GM23338 (cell line): ENCODE measurements at regions not wholly inside any gene's neighbourhood (a gene's known extent, or its start where the extent isn't known, plus 50 kb on each side); places are given as distances from the start of the nearest gene placed in this dataset.

Experiments used
- ATAC-seq: fragments of 200-7000 bp; cut with Tn5 transposase; 3 replicates; pipeline ENCODE4 v1.9.1; 2020
- DNase-seq: peaks from one replicate; pipeline ENCODE4 v3.0.0-alpha.2; 2015; ENCODE audit warnings: low spot score
- H2AFZ ChIP-seq: fragments of 200-600 bp; sonication (generic); 2 replicates; pipeline ENCODE4 v1.8.0; 2016; ENCODE audit warnings: antibody characterized with exemption, mild to moderate bottlenecking, moderate library complexity
- H3F3A ChIP-seq: fragments of 200-600 bp; sonication (generic); replicated peaks from 2 replicates; pipeline ENCODE4 v1.8.0; 2017; ENCODE audit warnings: antibody characterized with exemption, mixed run types, low read depth
- H3K27ac ChIP-seq: fragments of 200-600 bp; sonication (generic); 2 replicates; pipeline ENCODE4 v1.6.1; 2016; ENCODE audit warnings: low read depth
- H3K27me3 ChIP-seq: fragments of 200-600 bp; sonication (generic); 2 replicates; pipeline ENCODE4 v1.8.0; 2016; ENCODE audit warnings: mild to moderate bottlenecking, mixed run types, moderate library complexity; ENCODE audit not compliant: insufficient read depth
- H3K36me3 ChIP-seq: fragments of 200-600 bp; sonication (generic); 2 replicates; pipeline ENCODE4 v1.8.0; 2016; ENCODE audit warnings: mild to moderate bottlenecking; ENCODE audit not compliant: insufficient read depth
- H3K4me1 ChIP-seq: fragments of 200-600 bp; sonication (generic); 2 replicates; pipeline ENCODE4 v1.8.0; 2016; ENCODE audit warnings: mild to moderate bottlenecking, moderate library complexity; ENCODE audit not compliant: insufficient read depth
- H3K4me2 ChIP-seq: fragments of 200-600 bp; sonication (generic); 2 replicates; pipeline ENCODE4 v1.7.1; 2017; ENCODE audit warnings: mixed run types
- H3K4me3 ChIP-seq: fragments of 200-600 bp; sonication (generic); 2 replicates; pipeline ENCODE4 v1.6.1; 2016; ENCODE audit warnings: mixed run types
- H3K79me2 ChIP-seq: fragments of 200-600 bp; sonication (generic); replicated peaks from 2 replicates; pipeline ENCODE4 v1.8.0; 2017; ENCODE audit warnings: mild to moderate bottlenecking; ENCODE audit not compliant: insufficient read depth
- H3K9me2 ChIP-seq: fragments of 200-600 bp; sonication (generic); 2 replicates; pipeline ENCODE4 v1.8.0; 2017; ENCODE audit not compliant: insufficient read depth
- H4K20me1 ChIP-seq: fragments of 200-600 bp; sonication (generic); replicated peaks from 2 replicates; pipeline ENCODE4 v1.8.0; 2017; ENCODE audit warnings: mild to moderate bottlenecking; ENCODE audit not compliant: insufficient read depth
- H3K27ac Mint-ChIP-seq: 2 replicates; pipeline ENCODE4 v1.8.0; 2020; ENCODE audit warnings: inconsistent platforms, mild to moderate bottlenecking, moderate library complexity, mixed read lengths
- H3K27me3 Mint-ChIP-seq: 3 replicates; pipeline ENCODE4 v1.8.0; 2022; ENCODE audit warnings: low read depth, mild to moderate bottlenecking, moderate library complexity, mixed read lengths, inconsistent platforms; ENCODE audit not compliant: insufficient read depth, poor library complexity
- H3K36me3 Mint-ChIP-seq: 3 replicates; pipeline ENCODE4 v1.8.0; 2021; ENCODE audit warnings: low read depth, mild to moderate bottlenecking, inconsistent platforms, moderate library complexity, mixed read lengths
- H3K4me1 Mint-ChIP-seq: 3 replicates; pipeline ENCODE4 v1.8.0; 2020; ENCODE audit warnings: mild to moderate bottlenecking, inconsistent platforms, mixed read lengths
- H3K4me3 Mint-ChIP-seq: 3 replicates; pipeline ENCODE4 v1.8.0; 2021; ENCODE audit warnings: moderate library complexity, mild to moderate bottlenecking, inconsistent platforms, mixed read lengths
- H3K9me3 Mint-ChIP-seq: 3 replicates; pipeline ENCODE4 v1.8.0; 2020; ENCODE audit warnings: moderate library complexity, mild to moderate bottlenecking, inconsistent platforms, mixed read lengths
- CREB1 ChIP-seq: fragments of 250-450 bp; sonication (Bioruptor Pico); IDR thresholded peaks from 2 replicates; pipeline ENCODE4 v1.5.0; 2020; ENCODE audit warnings: low read depth, mild to moderate bottlenecking, moderate library complexity
- CTCF ChIP-seq, 2 experiments: fragments of 200-600 bp in 1 of 2; sonication (generic) in 1 of 2; conservative IDR thresholded peaks; 2 replicates each; pipeline versions ENCODE4 v1.5.1 to v1.6.1; 2016 to 2017; ENCODE audit warnings: antibody characterized with exemption in 2 of 2, low read depth in 2 of 2, mild to moderate bottlenecking in 2 of 2, moderate library complexity in 1 of 2
- ETS1 ChIP-seq: IDR thresholded peaks from 2 replicates; pipeline ENCODE4 v1.6.1; 2016; ENCODE audit warnings: antibody characterized with exemption
- EZH2 ChIP-seq: fragments of 200-600 bp; sonication (generic); IDR thresholded peaks from one replicate; pipeline ENCODE4 v1.8.0; 2017; ENCODE audit warnings: antibody characterized with exemption, mild to moderate bottlenecking, low read depth; ENCODE audit not compliant: unreplicated experiment
- EZH2phosphoT487 ChIP-seq: fragments of 200-600 bp; sonication (generic); IDR thresholded peaks from one replicate; pipeline ENCODE4 v1.8.1; 2018; ENCODE audit warnings: antibody characterized with exemption; ENCODE audit not compliant: unreplicated experiment
- JUNB ChIP-seq: IDR thresholded peaks from one replicate; pipeline ENCODE4 v1.6.1; 2016; ENCODE audit warnings: antibody characterized with exemption; ENCODE audit not compliant: unreplicated experiment
- NANOG ChIP-seq: IDR thresholded peaks from 2 replicates; pipeline ENCODE4 v1.6.1; 2016; ENCODE audit warnings: antibody characterized with exemption, borderline replicate concordance
- POLR2AphosphoS5 ChIP-seq: IDR thresholded peaks from 2 replicates; pipeline ENCODE4 v1.6.1; 2016; ENCODE audit warnings: antibody characterized with exemption, low read depth
- REST ChIP-seq: IDR thresholded peaks from one replicate; pipeline ENCODE4 v1.6.1; 2018; ENCODE audit warnings: antibody characterized with exemption; ENCODE audit not compliant: unreplicated experiment
- STAT1 ChIP-seq: IDR thresholded peaks from one replicate; pipeline ENCODE4 v1.6.1; 2016; ENCODE audit warnings: antibody characterized with exemption; ENCODE audit not compliant: unreplicated experiment
- ZNF114 ChIP-seq: fragments of 250-450 bp; sonication (Bioruptor Pico); IDR thresholded peaks from 2 replicates; pipeline ENCODE4 v1.5.0; 2020; ENCODE audit warnings: mild to moderate bottlenecking, moderate library complexity
- ZNF331 ChIP-seq: fragments of 250-450 bp; sonication (Bioruptor Pico); IDR thresholded peaks from 2 replicates; pipeline ENCODE4 v1.5.0; 2020; ENCODE audit warnings: low read depth, mild to moderate bottlenecking, moderate library complexity
- ZNF462 ChIP-seq: fragments of 250-450 bp; sonication (Bioruptor Pico); IDR thresholded peaks from 2 replicates; pipeline ENCODE4 v1.5.0; 2020; ENCODE audit warnings: mild to moderate bottlenecking, moderate library complexity

GRCh38 chr14:98385851-98386250 lies 886.1 kb downstream of the BCL11B start:
- DNase-seq, result no peak

More at GRCh38 chr14:98385851-98386250, 886.1 kb downstream of the BCL11B start:
- no peaks in the 10 kb centered on the region for H3F3A ChIP-seq
- H3K27ac ChIP-seq, result no peak overlapping the region
- no peak overlapping the region for H3K4me2 ChIP-seq
- H3K9me3 Mint-ChIP-seq, result peaks cover 17% of the 10 kb centered on the region
- no peaks in the 10 kb centered on the region for H3K4me1 ChIP-seq
- H3K27me3 ChIP-seq, result no peaks in the 10 kb centered on the region
- H2AFZ ChIP-seq, result no peak overlapping the region
- no peak for TF ChIP-seq ZNF114
- TF ChIP-seq EZH2phosphoT487, result no peak
- TF ChIP-seq REST, result no peak
- no peak for TF ChIP-seq ZNF331 (CRISPR knock-in tag)
- no peak for TF ChIP-seq CREB1
- TF ChIP-seq EZH2, result no peak
- no peak for TF ChIP-seq STAT1
- TF ChIP-seq ETS1, result no peak
- no peak for TF ChIP-seq JUNB
- TF ChIP-seq ZNF462 (CRISPR knock-in tag), result no peak
- TF ChIP-seq POLR2AphosphoS5, result no peak
- no peak for TF ChIP-seq NANOG
- no peak for TF ChIP-seq CTCF (conservative IDR thresholded peaks at IDR 0.05; ENCODE audit: low read depth in 2 of 2)
- peaks cover 4% of the 10 kb centered on the region; the same call in 1 of the 2 replicates for H3K9me2 ChIP-seq
- no peaks in the 10 kb centered on the region for H3K36me3 ChIP-seq
- no peak overlapping the region for H3K27ac Mint-ChIP-seq
- no peak overlapping the region for H3K4me3 Mint-ChIP-seq
- H3K4me1 Mint-ChIP-seq, result no peaks in the 10 kb centered on the region
- no peaks in the 10 kb centered on the region for H3K79me2 ChIP-seq
- H4K20me1 ChIP-seq, result no peaks in the 10 kb centered on the region
- peaks cover 6% of the 10 kb centered on the region; the same call in 1 of the 3 replicates for H3K36me3 Mint-ChIP-seq
- H3K4me3 ChIP-seq, result no peak overlapping the region
- no peak for ATAC-seq
- H3K27me3 Mint-ChIP-seq, result no peaks in the 10 kb centered on the region
